ENCODE measurements at regions not wholly inside any gene's neighbourhood (a gene's known extent, or its start where the extent isn't known, plus 50 kb on each side); places are given as distances from the start of the nearest gene placed in this dataset.
A peak's percentile ranks its signal among the peaks of the same experiment; 100 is the strongest.
"Not testable (repeated sequence)": the region's sequence is repeated elsewhere in the genome, so short reads cannot be mapped to it uniquely, and the experiment has no call there.

- Histone ChIP-seq H3K36me3 (ENCODE audit: control insufficient read depth, insufficient read depth, low read length, severe bottlenecking) (no peaks in the 10 kb centered on the region), H3K9me3 (ENCODE audit: control insufficient read depth, low read length) (no peaks in the 10 kb centered on the region), H3K27me3 (replicated peaks; ENCODE audit: control insufficient read depth, insufficient read depth, low read length) (no peaks in the 10 kb centered on the region), H3K4me1 (ENCODE audit: control insufficient read depth, insufficient read depth, low read length) (no peaks in the 10 kb centered on the region), H3K9ac (ENCODE audit: low read length) (no peak overlapping the region), H3K4me3 (ENCODE audit: low read length) (no peak overlapping the region)
- DNase-seq (ENCODE audit: low read depth), result no peak
These were observed 115.3 kb upstream of the VLDLR start for GRCh38 chr9:2506321-2506720.

GRCh38 chr9:2523591-2523990 is 98.0 kb upstream of the VLDLR start:
- H3K4me1 ChIP-seq (ENCODE audit: control insufficient read depth, insufficient read depth, low read length), result peaks cover 7% of the 10 kb centered on the region
- H3K4me3 ChIP-seq (ENCODE audit: low read length), result no peak overlapping the region
- no peaks in the 10 kb centered on the region for H3K36me3 ChIP-seq (ENCODE audit: control insufficient read depth, insufficient read depth, low read length, severe bottlenecking)
- H3K27me3 ChIP-seq (replicated peaks; ENCODE audit: control insufficient read depth, insufficient read depth, low read length), result no peaks in the 10 kb centered on the region
- H3K9ac ChIP-seq (ENCODE audit: low read length), result no peak overlapping the region
- no peaks in the 10 kb centered on the region for H3K9me3 ChIP-seq (ENCODE audit: control insufficient read depth, low read length)
- DNase-seq (ENCODE audit: low read depth), result no peak

GRCh38 chr9:2524601-2525000 is 97.0 kb upstream of the VLDLR start:
- Histone ChIP-seq H3K36me3 (ENCODE audit: control insufficient read depth, insufficient read depth, low read length, severe bottlenecking) (no peaks in the 10 kb centered on the region), H3K27me3 (replicated peaks; ENCODE audit: control insufficient read depth, insufficient read depth, low read length) (no peaks in the 10 kb centered on the region), H3K9ac (ENCODE audit: low read length) (no peak overlapping the region), H3K4me3 (ENCODE audit: low read length) (no peak overlapping the region), H3K4me1 (ENCODE audit: control insufficient read depth, insufficient read depth, low read length) (peaks cover 7% of the 10 kb centered on the region), H3K9me3 (ENCODE audit: control insufficient read depth, low read length) (no peaks in the 10 kb centered on the region)
- DNase-seq (ENCODE audit: low read depth), result no peak

- Histone ChIP-seq H3K4me3 (ENCODE audit: low read length) (no peak overlapping the region), H3K9ac (ENCODE audit: low read length) (no peak overlapping the region), H3K4me1 (ENCODE audit: control insufficient read depth, insufficient read depth, low read length) (peaks cover 7% of the 10 kb centered on the region), H3K27me3 (replicated peaks; ENCODE audit: control insufficient read depth, insufficient read depth, low read length) (no peaks in the 10 kb centered on the region), H3K9me3 (ENCODE audit: control insufficient read depth, low read length) (no peaks in the 10 kb centered on the region), H3K36me3 (ENCODE audit: control insufficient read depth, insufficient read depth, low read length, severe bottlenecking) (no peaks in the 10 kb centered on the region)
- no peak for DNase-seq (ENCODE audit: low read depth)
These were observed 96.4 kb upstream of the VLDLR start for GRCh38 chr9:2525147-2525546.

GRCh38 chr9:2526071-2526828 is 95.3 kb upstream of the VLDLR start:
- no peaks in the 10 kb centered on the region for H3K27me3 ChIP-seq (replicated peaks; ENCODE audit: control insufficient read depth, insufficient read depth, low read length)
- DNase-seq (ENCODE audit: low read depth), result peak; percentile 40
- H3K36me3 ChIP-seq (ENCODE audit: control insufficient read depth, insufficient read depth, low read length, severe bottlenecking), result no peaks in the 10 kb centered on the region
- no peaks in the 10 kb centered on the region for H3K9me3 ChIP-seq (ENCODE audit: control insufficient read depth, low read length)
- no peak overlapping the region for H3K4me3 ChIP-seq (ENCODE audit: low read length)
- H3K4me1 ChIP-seq (ENCODE audit: control insufficient read depth, insufficient read depth, low read length), result peaks cover 7% of the 10 kb centered on the region
- H3K9ac ChIP-seq (ENCODE audit: low read length), result no peak overlapping the region

- Histone ChIP-seq H3K36me3 (ENCODE audit: control insufficient read depth, insufficient read depth, low read length, severe bottlenecking) (no peaks in the 10 kb centered on the region), H3K4me3 (ENCODE audit: low read length) (no peak overlapping the region), H3K4me1 (ENCODE audit: control insufficient read depth, insufficient read depth, low read length) (peaks cover 2% of the 10 kb centered on the region), H3K9ac (ENCODE audit: low read length) (no peak overlapping the region), H3K27me3 (replicated peaks; ENCODE audit: control insufficient read depth, insufficient read depth, low read length) (no peaks in the 10 kb centered on the region), H3K9me3 (ENCODE audit: control insufficient read depth, low read length) (no peaks in the 10 kb centered on the region)
- DNase-seq (ENCODE audit: low read depth), result no peak
These were observed 90.1 kb upstream of the VLDLR start for GRCh38 chr9:2531481-2531880.

GRCh38 chr9:2536511-2536910 is 85.1 kb upstream of the VLDLR start:
- H3K4me1 ChIP-seq (ENCODE audit: control insufficient read depth, insufficient read depth, low read length), result no peaks in the 10 kb centered on the region
- no peaks in the 10 kb centered on the region for H3K9me3 ChIP-seq (ENCODE audit: control insufficient read depth, low read length)
- no peak overlapping the region for H3K4me3 ChIP-seq (ENCODE audit: low read length)
- no peak overlapping the region for H3K9ac ChIP-seq (ENCODE audit: low read length)
- DNase-seq (ENCODE audit: low read depth), result no peak
- H3K36me3 ChIP-seq (ENCODE audit: control insufficient read depth, insufficient read depth, low read length, severe bottlenecking), result no peaks in the 10 kb centered on the region
- H3K27me3 ChIP-seq (replicated peaks; ENCODE audit: control insufficient read depth, insufficient read depth, low read length), result no peaks in the 10 kb centered on the region

- Histone ChIP-seq H3K4me1 (ENCODE audit: control insufficient read depth, insufficient read depth, low read length) (no peaks in the 10 kb centered on the region), H3K9me3 (ENCODE audit: control insufficient read depth, low read length) (peaks cover 10% of the 10 kb centered on the region), H3K27me3 (replicated peaks; ENCODE audit: control insufficient read depth, insufficient read depth, low read length) (no peaks in the 10 kb centered on the region), H3K36me3 (ENCODE audit: control insufficient read depth, insufficient read depth, low read length, severe bottlenecking) (no peaks in the 10 kb centered on the region), H3K9ac (ENCODE audit: low read length) (no peak overlapping the region), H3K4me3 (ENCODE audit: low read length) (no peak overlapping the region)
- DNase-seq (ENCODE audit: low read depth), result no peak
These were observed 75.6 kb upstream of the VLDLR start for GRCh38 chr9:2545881-2546490.

GRCh38 chr9:2555899-2556600 is 65.5 kb upstream of the VLDLR start:
- H3K9ac ChIP-seq (ENCODE audit: low read length); H3K36me3 ChIP-seq (ENCODE audit: control insufficient read depth, insufficient read depth, low read length, severe bottlenecking); H3K9me3 ChIP-seq (ENCODE audit: control insufficient read depth, low read length); H3K4me3 ChIP-seq (ENCODE audit: low read length); H3K27me3 ChIP-seq (replicated peaks; ENCODE audit: control insufficient read depth, insufficient read depth, low read length): not testable (repeated sequence)
- DNase-seq (ENCODE audit: low read depth), result peak; percentile 5
- H3K4me1 ChIP-seq (ENCODE audit: control insufficient read depth, insufficient read depth, low read length), result peaks cover 22% of the 10 kb centered on the region

GRCh38 chr9:2557693-2558092 is 63.9 kb upstream of the VLDLR start:
- no peak overlapping the region for H3K9ac ChIP-seq (ENCODE audit: low read length)
- no peaks in the 10 kb centered on the region for H3K9me3 ChIP-seq (ENCODE audit: control insufficient read depth, low read length)
- no peaks in the 10 kb centered on the region for H3K36me3 ChIP-seq (ENCODE audit: control insufficient read depth, insufficient read depth, low read length, severe bottlenecking)
- H3K4me3 ChIP-seq (ENCODE audit: low read length), result no peak overlapping the region
- DNase-seq (ENCODE audit: low read depth), result no peak
- H3K4me1 ChIP-seq (ENCODE audit: control insufficient read depth, insufficient read depth, low read length), result peaks cover 23% of the 10 kb centered on the region
- no peaks in the 10 kb centered on the region for H3K27me3 ChIP-seq (replicated peaks; ENCODE audit: control insufficient read depth, insufficient read depth, low read length)
